Ovary (tissue), 3 donors: ENCODE measurements at regions not wholly inside any gene's neighbourhood (a gene's known extent, or its start where the extent isn't known, plus 50 kb on each side); places are given as distances from the start of the nearest gene placed in this dataset.

Experiments
- POLR2A ChIP-seq: fragments of 450-650 bp; IDR thresholded peaks from one replicate; pipeline ENCODE4 v1.6.1; 2017; ENCODE audit warnings: antibody characterized with exemption, mild to moderate bottlenecking, moderate library complexity
- TF ChIP-seq, protein P1 (sequence below), 3 donors: fragments of 450-650 bp in 2 of 3; fragments of 200-600 bp in 1 of 3; IDR thresholded peaks; one replicate each; pipeline versions ENCODE4 v1.5.1 to v1.8.0; 2016 to 2022; ENCODE audit warnings: antibody characterized with exemption in 3 of 3, mild to moderate bottlenecking in 1 of 3
- donor health status: DM: no; HTN: no; CAD: no.

DNA sequence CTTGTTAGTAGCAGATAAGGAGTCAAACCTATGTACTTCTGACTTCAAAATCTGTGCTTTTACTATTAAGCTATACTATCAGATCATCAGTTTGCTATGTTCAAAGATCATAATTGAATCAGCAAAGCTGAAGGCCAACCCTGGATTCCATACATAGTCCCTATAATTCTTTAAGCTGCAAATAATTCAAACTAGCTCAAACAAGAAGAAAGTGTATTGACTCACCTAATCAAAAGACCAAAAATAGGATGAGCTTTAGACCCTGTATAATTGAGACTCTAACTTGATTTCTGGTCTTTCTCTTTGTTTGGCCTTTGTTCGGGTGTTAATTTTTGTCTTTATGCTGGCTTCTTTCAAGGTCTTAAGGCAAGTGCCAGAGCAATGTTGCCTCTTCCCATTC lies 213.7 kb downstream of the CWF19L2 start:
- TF ChIP-seq, protein P1, sequence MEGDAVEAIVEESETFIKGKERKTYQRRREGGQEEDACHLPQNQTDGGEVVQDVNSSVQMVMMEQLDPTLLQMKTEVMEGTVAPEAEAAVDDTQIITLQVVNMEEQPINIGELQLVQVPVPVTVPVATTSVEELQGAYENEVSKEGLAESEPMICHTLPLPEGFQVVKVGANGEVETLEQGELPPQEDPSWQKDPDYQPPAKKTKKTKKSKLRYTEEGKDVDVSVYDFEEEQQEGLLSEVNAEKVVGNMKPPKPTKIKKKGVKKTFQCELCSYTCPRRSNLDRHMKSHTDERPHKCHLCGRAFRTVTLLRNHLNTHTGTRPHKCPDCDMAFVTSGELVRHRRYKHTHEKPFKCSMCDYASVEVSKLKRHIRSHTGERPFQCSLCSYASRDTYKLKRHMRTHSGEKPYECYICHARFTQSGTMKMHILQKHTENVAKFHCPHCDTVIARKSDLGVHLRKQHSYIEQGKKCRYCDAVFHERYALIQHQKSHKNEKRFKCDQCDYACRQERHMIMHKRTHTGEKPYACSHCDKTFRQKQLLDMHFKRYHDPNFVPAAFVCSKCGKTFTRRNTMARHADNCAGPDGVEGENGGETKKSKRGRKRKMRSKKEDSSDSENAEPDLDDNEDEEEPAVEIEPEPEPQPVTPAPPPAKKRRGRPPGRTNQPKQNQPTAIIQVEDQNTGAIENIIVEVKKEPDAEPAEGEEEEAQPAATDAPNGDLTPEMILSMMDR (IDR thresholded peaks at IDR 0.05) = no peak
- TF ChIP-seq POLR2A = no peak
